H1 (cell line): ENCODE measurements at regions not wholly inside any gene's neighbourhood (a gene's known extent, or its start where the extent isn't known, plus 50 kb on each side); places are given as distances from the start of the nearest gene placed in this dataset.

Experiments used
- CHD7 ChIP-seq: fragments of 300-600 bp; sonication (generic); IDR thresholded peaks from 2 replicates; pipeline ENCODE4 v1.7.1; 2012; ENCODE audit warnings: low read length, moderate library complexity, mild to moderate bottlenecking, inconsistent platforms; ENCODE audit not compliant: insufficient replicate concordance
- POLR2A ChIP-seq, 2 experiments: IDR thresholded peaks; 1 replicate in 1 of 2; 2 replicates in 1 of 2; pipeline ENCODE4 v1.6.1; 2011; ENCODE audit warnings: low read depth in 2 of 2, low read length in 2 of 2, mild to moderate bottlenecking in 2 of 2; ENCODE audit errors: control extremely low read depth in 1 of 2

GRCh38 chr7:89837515-89837914 is 316.8 kb upstream of the STEAP1 start (continued):
- no peak for TF ChIP-seq CHD7
- TF ChIP-seq POLR2A (IDR thresholded peaks at IDR 0.05; ENCODE audit: control extremely low read depth in 1 of 2, low read depth in 2 of 2, low read length in 2 of 2), result no peak
- TF ChIP-seq, all 59 proteins: peak for 0
